Trophoblast cell (in vitro differentiated cells and primary cell): ENCODE measurements at regions not wholly inside any gene's neighbourhood (a gene's known extent, or its start where the extent isn't known, plus 50 kb on each side); places are given as distances from the start of the nearest gene placed in this dataset.

Experiments used
- DNase-seq, 2 donors: peaks; one replicate each; pipeline ENCODE4 v3.0.0-alpha.2; 2016
- H2AFZ ChIP-seq: 2 replicates; pipeline ENCODE4 v1.6.1; 2013; ENCODE audit warnings: low read length, moderate library complexity, mild to moderate bottlenecking; ENCODE audit not compliant: insufficient read depth, poor library complexity
- H2AK5ac ChIP-seq: 2 replicates; pipeline ENCODE4 v1.6.1; 2013; ENCODE audit warnings: mild to moderate bottlenecking, low read length
- H2BK120ac ChIP-seq: 2 replicates; pipeline ENCODE4 v1.6.1; 2013; ENCODE audit warnings: low read length, mild to moderate bottlenecking, moderate library complexity; ENCODE audit not compliant: insufficient read depth, poor library complexity
- H2BK12ac ChIP-seq: 2 replicates; pipeline ENCODE4 v1.6.1; 2013; ENCODE audit warnings: mild to moderate bottlenecking, low read length, moderate library complexity
- H2BK5ac ChIP-seq: 2 replicates; pipeline ENCODE4 v1.6.1; 2013; ENCODE audit warnings: low read length, low read depth, moderate library complexity, mild to moderate bottlenecking; ENCODE audit not compliant: poor library complexity
- H3K14ac ChIP-seq: 2 replicates; pipeline ENCODE4 v1.6.1; 2013; ENCODE audit warnings: mild to moderate bottlenecking, low read length
- H3K18ac ChIP-seq: 2 replicates; pipeline ENCODE4 v1.6.1; 2013; ENCODE audit warnings: mild to moderate bottlenecking, low read length
- H3K23ac ChIP-seq: 2 replicates; pipeline ENCODE4 v1.6.1; 2013; ENCODE audit warnings: low read length
- H3K27ac ChIP-seq: 2 replicates; pipeline ENCODE4 v1.5.1; 2013; ENCODE audit warnings: low read depth, mild to moderate bottlenecking, inconsistent platforms, low read length, moderate library complexity
- H3K27me3 ChIP-seq: 2 replicates; pipeline ENCODE4 v1.6.1; 2013; ENCODE audit warnings: inconsistent platforms, mild to moderate bottlenecking, low read length, moderate library complexity; ENCODE audit not compliant: insufficient read depth
- H3K36me3 ChIP-seq, 2 experiments: 1 replicate in 1 of 2; 2 replicates in 1 of 2; pipeline ENCODE4 v1.6.1; 2013; ENCODE audit warnings: low read length in 2 of 2, mild to moderate bottlenecking in 2 of 2, moderate library complexity in 1 of 2; ENCODE audit not compliant: insufficient read depth in 2 of 2, control insufficient read depth in 1 of 2
- H3K4ac ChIP-seq: 2 replicates; pipeline ENCODE4 v1.6.1; 2013; ENCODE audit warnings: low read depth, mild to moderate bottlenecking, low read length, moderate library complexity
- H3K4me1 ChIP-seq, 2 experiments: 1 replicate in 1 of 2; 2 replicates in 1 of 2; pipeline ENCODE4 v1.6.1; 2013; ENCODE audit warnings: low read length in 2 of 2, mild to moderate bottlenecking in 2 of 2, moderate library complexity in 1 of 2; ENCODE audit not compliant: insufficient read depth in 2 of 2, control insufficient read depth in 1 of 2
- H3K4me2 ChIP-seq: 2 replicates; pipeline ENCODE4 v1.6.1; 2013; ENCODE audit warnings: inconsistent platforms, mild to moderate bottlenecking, low read length, moderate library complexity
- H3K4me3 ChIP-seq: 2 replicates; pipeline ENCODE4 v1.5.1; 2013; ENCODE audit warnings: mild to moderate bottlenecking, low read depth, low read length, inconsistent platforms
- H3K79me1 ChIP-seq: one replicate; pipeline ENCODE4 v1.6.1; 2013; ENCODE audit warnings: low read length
- H3K79me2 ChIP-seq: 2 replicates; pipeline ENCODE4 v1.6.1; 2013; ENCODE audit warnings: low read length, mild to moderate bottlenecking; ENCODE audit not compliant: control insufficient read depth, insufficient read depth, poor library complexity
- H3K9ac ChIP-seq: 2 replicates; pipeline ENCODE4 v1.6.1; 2013; ENCODE audit warnings: mild to moderate bottlenecking, low read length
- H3K9me3 ChIP-seq: 2 replicates; pipeline ENCODE4 v1.6.1; 2013; ENCODE audit warnings: low read depth, mild to moderate bottlenecking, control low read depth, inconsistent platforms, low read length; ENCODE audit not compliant: insufficient read depth
- H4K12ac ChIP-seq: 2 replicates; pipeline ENCODE4 v1.6.1; 2013; ENCODE audit warnings: low read depth, mild to moderate bottlenecking, low read length, moderate library complexity
- H4K8ac ChIP-seq: 2 replicates; pipeline ENCODE4 v1.6.1; 2013; ENCODE audit warnings: low read depth, mild to moderate bottlenecking, low read length, moderate library complexity
- H4K91ac ChIP-seq: one replicate; pipeline ENCODE4 v1.6.1; 2013; ENCODE audit warnings: low read depth, mild to moderate bottlenecking, low read length, moderate library complexity
- WGBS: extraction: QIAGEN DNeasy Blood & Tissue Kit; methylation state at CpG from one replicate; pipeline ENCODE4 v1.1.7; 2013; ENCODE audit warnings: missing lambda C conversion rate; ENCODE audit not compliant: insufficient read length, insufficient coverage; ENCODE audit errors: extremely low coverage; 5-methylcytosine and 5-hydroxymethylcytosine counted together

- no peak overlapping the region for H2AFZ ChIP-seq
- no peak overlapping the region for H4K8ac ChIP-seq
- no peak overlapping the region for H3K23ac ChIP-seq
- no peaks in the 10 kb centered on the region for H3K79me1 ChIP-seq
- WGBS, result no CpG with 5 or more reads among the region's 4 CpGs
- no peaks in the 10 kb centered on the region for H3K27me3 ChIP-seq
- H3K4ac ChIP-seq, result no peak overlapping the region
- H3K36me3 ChIP-seq, result no peaks in the 10 kb centered on the region
- no peak overlapping the region for H2AK5ac ChIP-seq
- H3K4me2 ChIP-seq, result no peak overlapping the region
- no peak overlapping the region for H3K9ac ChIP-seq
- H3K9me3 ChIP-seq, result no peaks in the 10 kb centered on the region
- no peak overlapping the region for H2BK12ac ChIP-seq
- no peak overlapping the region for H3K27ac ChIP-seq
- DNase-seq, result no peak
- H3K4me1 ChIP-seq, result no peaks in the 10 kb centered on the region
- H4K12ac ChIP-seq, result no peak overlapping the region
- H3K79me2 ChIP-seq, result no peaks in the 10 kb centered on the region
- no peak overlapping the region for H2BK120ac ChIP-seq
- no peak overlapping the region for H4K91ac ChIP-seq
- H3K14ac ChIP-seq, result no peak overlapping the region
- H2BK5ac ChIP-seq, result no peak overlapping the region
- no peak overlapping the region for H3K18ac ChIP-seq
- no peak overlapping the region for H3K4me3 ChIP-seq
These were observed 61.9 kb upstream of the SLC25A43 start for GRCh38 chrX:119337201-119337600.

GRCh38 chrX:119340606-119341205, 58.4 kb upstream of the SLC25A43 start:
- Histone ChIP-seq H3K9ac (no peak overlapping the region), H4K12ac (no peak overlapping the region), H3K79me2 (no peaks in the 10 kb centered on the region), H2AK5ac (no peak overlapping the region), H2BK120ac (no peak overlapping the region), H3K9me3 (no peaks in the 10 kb centered on the region), H3K14ac (no peak overlapping the region), H3K4me2 (no peak overlapping the region), H3K79me1 (no peaks in the 10 kb centered on the region), H4K91ac (no peak overlapping the region), H3K27me3 (no peaks in the 10 kb centered on the region), H4K8ac (no peak overlapping the region), H2BK5ac (no peak overlapping the region), H3K4ac (no peak overlapping the region), H3K23ac (no peak overlapping the region), H3K4me1 (no peaks in the 10 kb centered on the region), H2BK12ac (no peak overlapping the region), H3K4me3 (no peak overlapping the region), H3K27ac (no peak overlapping the region), H3K18ac (no peak overlapping the region), H3K36me3 (no peaks in the 10 kb centered on the region), H2AFZ (no peak overlapping the region)
- no CpG with 5 or more reads among the region's 6 CpGs for WGBS
- no peak for DNase-seq

GRCh38 chrX:119343856-119344255, 55.3 kb upstream of the SLC25A43 start:
- no peak overlapping the region for H3K18ac ChIP-seq
- no peak overlapping the region for H3K9ac ChIP-seq
- H2AFZ ChIP-seq, result no peak overlapping the region
- H2BK120ac ChIP-seq, result no peak overlapping the region
- no peaks in the 10 kb centered on the region for H3K79me1 ChIP-seq
- H3K4me2 ChIP-seq, result no peak overlapping the region
- no peak overlapping the region for H3K4me3 ChIP-seq
- H3K14ac ChIP-seq, result no peak overlapping the region
- H3K4me1 ChIP-seq, result no peaks in the 10 kb centered on the region
- H3K79me2 ChIP-seq, result no peaks in the 10 kb centered on the region
- no peak overlapping the region for H3K23ac ChIP-seq
- no peaks in the 10 kb centered on the region for H3K27me3 ChIP-seq
- H2BK12ac ChIP-seq, result no peak overlapping the region
- H3K27ac ChIP-seq, result no peak overlapping the region
- H4K8ac ChIP-seq, result no peak overlapping the region
- H3K4ac ChIP-seq, result no peak overlapping the region
- H3K9me3 ChIP-seq, result no peaks in the 10 kb centered on the region
- H4K91ac ChIP-seq, result no peak overlapping the region
- no peak overlapping the region for H4K12ac ChIP-seq
- DNase-seq, result no peak
- H2AK5ac ChIP-seq, result no peak overlapping the region
- no peaks in the 10 kb centered on the region for H3K36me3 ChIP-seq
- H2BK5ac ChIP-seq, result no peak overlapping the region
